HCT116 (cell line): ENCODE measurements at regions not wholly inside any gene's neighbourhood (a gene's known extent, or its start where the extent isn't known, plus 50 kb on each side); places are given as distances from the start of the nearest gene placed in this dataset.

ENCODE experiments used
- ATAC-seq: fragments of 200-7000 bp; cut with Tn5 transposase; 2 replicates; pipeline ENCODE4 v1.9.1; 2020; ENCODE audit warnings: mild to moderate bottlenecking, moderate library complexity
- BruUV-seq: library from RNA; stranded (reverse); fragments of 400-500 nt; replicated peaks from 2 replicates; lab custom pipeline; 2021; lab: Mats Ljungman, UMichigan
- CTCF ChIA-PET: fragments of 300-600 bp; sonication (Branson Sonifier 250); formaldehyde crosslinking; loops from one replicate; lab custom pipeline; 2021; ENCODE audit warnings: antibody characterized with exemption; lab: Charles Lee
- POLR2A ChIA-PET: fragments of 300-600, 350-600 bp; sonication (Branson Sonifier 250); formaldehyde crosslinking; loops from one replicate; lab custom pipeline; 2021; ENCODE audit warnings: antibody characterized with exemption; lab: Charles Lee
- RAD21 ChIA-PET, 2 experiments: fragments of 300-600 bp; sonication (Branson Sonifier 250); formaldehyde crosslinking; loops; one replicate each; lab custom pipeline; 2023; ENCODE audit warnings: low total read pairs in 2 of 2; ENCODE audit not compliant: uncharacterized antibody in 2 of 2, unreplicated experiment in 2 of 2, low non-redundant PET in 1 of 2; lab: Charles Lee
- DNase-seq: peaks from one replicate; pipeline ENCODE4 v3.0.0-alpha.2; 2010; ENCODE audit warnings: low read depth, low spot score
- H2AFZ ChIP-seq: fragments of 200-600 bp; shearing (Covaris generic), sonication (generic); 2 replicates; pipeline ENCODE4 v1.6.1; 2017; ENCODE audit warnings: low read depth, mixed run types, mixed read lengths, antibody characterized with exemption, low read length; ENCODE audit not compliant: poor library complexity, severe bottlenecking
- H3K27ac ChIP-seq: 2 replicates; pipeline ENCODE4 v1.5.1; 2012; ENCODE audit warnings: low read depth, low read length
- H3K27me3 ChIP-seq: fragments of 200-600 bp; sonication (generic); 2 replicates; pipeline ENCODE4 v1.6.1; 2016; ENCODE audit warnings: mixed run types, low read length, mixed read lengths; ENCODE audit not compliant: insufficient read depth
- H3K36me3 ChIP-seq, 2 experiments: fragments of 200-500 bp in 1 of 2; fragments of 200-600 bp in 1 of 2; sonication (Bioruptor generic) in 1 of 2; sonication (generic) in 1 of 2; 2 replicates each; pipeline versions ENCODE4 v1.5.1 to v1.6.1; 2014 to 2016; ENCODE audit warnings: low read length in 2 of 2, inconsistent platforms in 1 of 2, mixed read lengths in 1 of 2, mixed run types in 1 of 2; ENCODE audit not compliant: insufficient read depth in 2 of 2, control insufficient read depth in 1 of 2
- H3K4me1 ChIP-seq, 2 experiments: fragments of 200-600 bp in 1 of 2; sonication (generic) in 1 of 2; 2 replicates each; pipeline versions ENCODE4 v1.5.1 to v1.6.1; 2012 to 2017; ENCODE audit warnings: low read length in 2 of 2, inconsistent platforms in 1 of 2, mild to moderate bottlenecking in 1 of 2, mixed read lengths in 1 of 2, mixed run types in 1 of 2, moderate library complexity in 1 of 2; ENCODE audit not compliant: insufficient read depth in 2 of 2, control insufficient read depth in 1 of 2
- H3K4me2 ChIP-seq: fragments of 200-600 bp; sonication (generic); 2 replicates; pipeline ENCODE4 v1.6.1; 2017; ENCODE audit warnings: mixed run types, low read length, mixed read lengths
- H3K4me3 ChIP-seq, 2 experiments: fragments of 200-600 bp in 1 of 2; sonication (generic) in 1 of 2; replicated peaks in 1 of 2; 2 replicates each; pipeline ENCODE4 v1.5.1; 2011 to 2016; ENCODE audit warnings: low read length in 2 of 2, control low read depth in 1 of 2, low read depth in 1 of 2, mild to moderate bottlenecking in 1 of 2, mixed read lengths in 1 of 2, mixed run types in 1 of 2
- H3K79me2 ChIP-seq: fragments of 200-600 bp; sonication (generic); 2 replicates; pipeline ENCODE4 v1.6.1; 2017; ENCODE audit warnings: mild to moderate bottlenecking, mixed run types, low read length, moderate library complexity, mixed read lengths; ENCODE audit not compliant: insufficient read depth
- H3K9ac ChIP-seq: fragments of 200-600 bp; sonication (generic); 2 replicates; pipeline ENCODE4 v1.6.1; 2016; ENCODE audit warnings: low read length, mixed read lengths
- H3K9me2 ChIP-seq: fragments of 200-600 bp; sonication (generic), shearing (Covaris generic); 2 replicates; pipeline ENCODE4 v1.6.1; 2017; ENCODE audit warnings: mixed run types, mild to moderate bottlenecking, moderate library complexity; ENCODE audit not compliant: insufficient read depth
- H3K9me3 ChIP-seq, 2 experiments: fragments of 200-500 bp in 1 of 2; fragments of 200-600 bp in 1 of 2; sonication (Bioruptor generic) in 1 of 2; sonication (generic) in 1 of 2; 2 replicates each; pipeline ENCODE4 v1.6.1; 2014 to 2017; ENCODE audit warnings: low read length in 2 of 2, mixed read lengths in 2 of 2, inconsistent platforms in 1 of 2, low read depth in 1 of 2, mild to moderate bottlenecking in 1 of 2, mixed run types in 1 of 2, moderate library complexity in 1 of 2; ENCODE audit not compliant: control insufficient read depth in 1 of 2, insufficient read depth in 1 of 2
- H4K20me1 ChIP-seq: fragments of 200-600 bp; sonication (generic), shearing (Covaris generic); 2 replicates; pipeline ENCODE4 v1.6.1; 2017; ENCODE audit warnings: mixed run types, mild to moderate bottlenecking, moderate library complexity; ENCODE audit not compliant: insufficient read depth
- FOSL1 ChIP-seq: IDR thresholded peaks from 2 replicates; pipeline ENCODE4 v1.6.1; 2012; ENCODE audit warnings: low read depth
- SIN3A ChIP-seq: IDR thresholded peaks from 2 replicates; pipeline ENCODE4 v1.6.1; 2012; ENCODE audit warnings: low read depth
- ZBTB33 ChIP-seq: IDR thresholded peaks from 2 replicates; pipeline ENCODE4 v1.6.1; 2011; ENCODE audit warnings: mild to moderate bottlenecking, low read length, moderate library complexity; ENCODE audit not compliant: insufficient replicate concordance; ENCODE audit errors: extremely low read depth
- ZNF274 ChIP-seq: fragments of 200-500 bp; sonication (Bioruptor generic); IDR thresholded peaks from 2 replicates; pipeline ENCODE4 v1.6.1; 2014; ENCODE audit warnings: mild to moderate bottlenecking, low read depth, low read length, inconsistent platforms
- intact Hi-C: fragments of 100-400 bp; cut with micrococcal nuclease; formaldehyde crosslinking; loops from 2 replicates; pipeline ENCODE4 v1.10.0; 2022

GRCh38 chr15:92519709-92520108 lies 126.0 kb downstream of the ST8SIA2 start:
- intact Hi-C loops: loop anchor here (10.0 kb wide), 1 partner anchor 165 kb away; no protein-coding TSS in a partner anchor

More at GRCh38 chr15:92519709-92520108, 126.0 kb downstream of the ST8SIA2 start:
- DNase-seq (no peak), ATAC-seq (no peak)
- H3K27ac ChIP-seq: no peak overlapping the region
- ChIA-PET POLR2A (no interaction called here), CTCF (no interaction called here), RAD21 (no interaction called here)
- H3K4me3 ChIP-seq: no peak overlapping the region
- no peaks in the 10 kb centered on the region for H3K27me3 ChIP-seq
- no peak overlapping the region for H3K4me2 ChIP-seq
- no peak overlapping the region for H2AFZ ChIP-seq
- no peaks in the 10 kb centered on the region for H3K36me3 ChIP-seq
- H3K9me2 ChIP-seq: no peaks in the 10 kb centered on the region
- H3K9ac ChIP-seq: no peak overlapping the region
- H4K20me1 ChIP-seq: no peaks in the 10 kb centered on the region
- no peaks in the 10 kb centered on the region for H3K9me3 ChIP-seq
- TF ChIP-seq SIN3A (no peak), ZNF274 (no peak), FOSL1 (no peak), ZBTB33 (no peak)
- TF ChIP-seq, all 23 proteins: peak for 0
- Histone ChIP-seq H3K79me2 (no peaks in the 10 kb centered on the region), H3K4me1 (no peaks in the 10 kb centered on the region)
- BruUV-seq: no TSS peak
